Liver (tissue), 3 donors: ENCODE measurements at regions not wholly inside any gene's neighbourhood (a gene's known extent, or its start where the extent isn't known, plus 50 kb on each side); places are given as distances from the start of the nearest gene placed in this dataset.

Experiments
- ATF3 ChIP-seq: IDR thresholded peaks from 2 replicates; pipeline ENCODE4 v1.6.1; 2016; ENCODE audit warnings: antibody characterized with exemption
- JUND ChIP-seq, 2 donors: IDR thresholded peaks; 2 replicates each; pipeline ENCODE4 v1.6.1; 2016; ENCODE audit warnings: antibody characterized with exemption in 2 of 2
- RAD21 ChIP-seq, 2 donors: IDR thresholded peaks; 2 replicates each; pipeline ENCODE4 v1.6.1; 2016; ENCODE audit warnings: antibody characterized with exemption in 2 of 2, mild to moderate bottlenecking in 2 of 2
- RXRA ChIP-seq, 2 donors: IDR thresholded peaks; 2 replicates each; pipeline ENCODE4 v1.6.1; 2017 to 2018; ENCODE audit warnings: antibody characterized with exemption in 2 of 2, mild to moderate bottlenecking in 1 of 2
- TAF1 ChIP-seq: conservative IDR thresholded peaks from 2 replicates; pipeline ENCODE4 v1.6.1; 2016; ENCODE audit warnings: antibody characterized with exemption, mild to moderate bottlenecking
- YY1 ChIP-seq: IDR thresholded peaks from 2 replicates; pipeline ENCODE4 v1.6.1; 2016; ENCODE audit warnings: antibody characterized with exemption, mild to moderate bottlenecking
- ZBTB33 ChIP-seq: IDR thresholded peaks from 2 replicates; pipeline ENCODE4 v1.6.1; 2016; ENCODE audit warnings: antibody characterized with exemption
- TF ChIP-seq, protein P1 (sequence below): fragments of 150-350 bp; IDR thresholded peaks from 2 replicates; pipeline ENCODE4 v1.5.1; 2017; ENCODE audit warnings: improper control_type of control experiment, low read depth, low read length; ENCODE audit not compliant: missing input control
- TF ChIP-seq, protein P2 (sequence below): IDR thresholded peaks from 2 replicates; pipeline ENCODE4 v1.6.1; 2016; ENCODE audit warnings: antibody characterized with exemption, mild to moderate bottlenecking
- TF ChIP-seq, protein P3 (sequence below): IDR thresholded peaks from 2 replicates; pipeline ENCODE4 v1.6.1; 2016; ENCODE audit warnings: antibody characterized with exemption
- donor health status: healthy.
- donor health status: healthy.

- TF ChIP-seq ZBTB33 (no peak), YY1 (no peak), JUND (IDR thresholded peaks at IDR 0.05) (no peak), RAD21 (IDR thresholded peaks at IDR 0.05) (no peak), ATF3 (no peak), RXRA (IDR thresholded peaks at IDR 0.05) (no peak), TAF1 (no peak)
- TF ChIP-seq, protein P1, sequence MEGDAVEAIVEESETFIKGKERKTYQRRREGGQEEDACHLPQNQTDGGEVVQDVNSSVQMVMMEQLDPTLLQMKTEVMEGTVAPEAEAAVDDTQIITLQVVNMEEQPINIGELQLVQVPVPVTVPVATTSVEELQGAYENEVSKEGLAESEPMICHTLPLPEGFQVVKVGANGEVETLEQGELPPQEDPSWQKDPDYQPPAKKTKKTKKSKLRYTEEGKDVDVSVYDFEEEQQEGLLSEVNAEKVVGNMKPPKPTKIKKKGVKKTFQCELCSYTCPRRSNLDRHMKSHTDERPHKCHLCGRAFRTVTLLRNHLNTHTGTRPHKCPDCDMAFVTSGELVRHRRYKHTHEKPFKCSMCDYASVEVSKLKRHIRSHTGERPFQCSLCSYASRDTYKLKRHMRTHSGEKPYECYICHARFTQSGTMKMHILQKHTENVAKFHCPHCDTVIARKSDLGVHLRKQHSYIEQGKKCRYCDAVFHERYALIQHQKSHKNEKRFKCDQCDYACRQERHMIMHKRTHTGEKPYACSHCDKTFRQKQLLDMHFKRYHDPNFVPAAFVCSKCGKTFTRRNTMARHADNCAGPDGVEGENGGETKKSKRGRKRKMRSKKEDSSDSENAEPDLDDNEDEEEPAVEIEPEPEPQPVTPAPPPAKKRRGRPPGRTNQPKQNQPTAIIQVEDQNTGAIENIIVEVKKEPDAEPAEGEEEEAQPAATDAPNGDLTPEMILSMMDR: no peak
- TF ChIP-seq, protein P2, sequence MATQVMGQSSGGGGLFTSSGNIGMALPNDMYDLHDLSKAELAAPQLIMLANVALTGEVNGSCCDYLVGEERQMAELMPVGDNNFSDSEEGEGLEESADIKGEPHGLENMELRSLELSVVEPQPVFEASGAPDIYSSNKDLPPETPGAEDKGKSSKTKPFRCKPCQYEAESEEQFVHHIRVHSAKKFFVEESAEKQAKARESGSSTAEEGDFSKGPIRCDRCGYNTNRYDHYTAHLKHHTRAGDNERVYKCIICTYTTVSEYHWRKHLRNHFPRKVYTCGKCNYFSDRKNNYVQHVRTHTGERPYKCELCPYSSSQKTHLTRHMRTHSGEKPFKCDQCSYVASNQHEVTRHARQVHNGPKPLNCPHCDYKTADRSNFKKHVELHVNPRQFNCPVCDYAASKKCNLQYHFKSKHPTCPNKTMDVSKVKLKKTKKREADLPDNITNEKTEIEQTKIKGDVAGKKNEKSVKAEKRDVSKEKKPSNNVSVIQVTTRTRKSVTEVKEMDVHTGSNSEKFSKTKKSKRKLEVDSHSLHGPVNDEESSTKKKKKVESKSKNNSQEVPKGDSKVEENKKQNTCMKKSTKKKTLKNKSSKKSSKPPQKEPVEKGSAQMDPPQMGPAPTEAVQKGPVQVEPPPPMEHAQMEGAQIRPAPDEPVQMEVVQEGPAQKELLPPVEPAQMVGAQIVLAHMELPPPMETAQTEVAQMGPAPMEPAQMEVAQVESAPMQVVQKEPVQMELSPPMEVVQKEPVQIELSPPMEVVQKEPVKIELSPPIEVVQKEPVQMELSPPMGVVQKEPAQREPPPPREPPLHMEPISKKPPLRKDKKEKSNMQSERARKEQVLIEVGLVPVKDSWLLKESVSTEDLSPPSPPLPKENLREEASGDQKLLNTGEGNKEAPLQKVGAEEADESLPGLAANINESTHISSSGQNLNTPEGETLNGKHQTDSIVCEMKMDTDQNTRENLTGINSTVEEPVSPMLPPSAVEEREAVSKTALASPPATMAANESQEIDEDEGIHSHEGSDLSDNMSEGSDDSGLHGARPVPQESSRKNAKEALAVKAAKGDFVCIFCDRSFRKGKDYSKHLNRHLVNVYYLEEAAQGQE: no peak
- TF ChIP-seq, protein P3, sequence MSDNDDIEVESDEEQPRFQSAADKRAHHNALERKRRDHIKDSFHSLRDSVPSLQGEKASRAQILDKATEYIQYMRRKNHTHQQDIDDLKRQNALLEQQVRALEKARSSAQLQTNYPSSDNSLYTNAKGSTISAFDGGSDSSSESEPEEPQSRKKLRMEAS: no peak
These were observed 515.0 kb downstream of the TMEM114 start for GRCh38 chr16:8075271-8075670.
